Kidney tubule cell (primary cell): ENCODE measurements at regions not wholly inside any gene's neighbourhood (a gene's known extent, or its start where the extent isn't known, plus 50 kb on each side); places are given as distances from the start of the nearest gene placed in this dataset.

Experiments
- DNase-seq: peaks from one replicate; pipeline ENCODE4 v3.0.0-alpha.2; 2018; ENCODE audit warnings: low spot score

GRCh38 chr1:30329802-30330557 lies 393.4 kb downstream of the MATN1 start:
- DNase-seq: no peak

- no peak for DNase-seq
Observed at GRCh38 chr1:30329263-30329753, 394.1 kb downstream of the MATN1 start.

GRCh38 chr1:30328401-30329262 lies 394.8 kb downstream of the MATN1 start:
- no peak for DNase-seq

GRCh38 chr1:30328100-30328370 lies 395.4 kb downstream of the MATN1 start:
- no peak for DNase-seq

DNA sequence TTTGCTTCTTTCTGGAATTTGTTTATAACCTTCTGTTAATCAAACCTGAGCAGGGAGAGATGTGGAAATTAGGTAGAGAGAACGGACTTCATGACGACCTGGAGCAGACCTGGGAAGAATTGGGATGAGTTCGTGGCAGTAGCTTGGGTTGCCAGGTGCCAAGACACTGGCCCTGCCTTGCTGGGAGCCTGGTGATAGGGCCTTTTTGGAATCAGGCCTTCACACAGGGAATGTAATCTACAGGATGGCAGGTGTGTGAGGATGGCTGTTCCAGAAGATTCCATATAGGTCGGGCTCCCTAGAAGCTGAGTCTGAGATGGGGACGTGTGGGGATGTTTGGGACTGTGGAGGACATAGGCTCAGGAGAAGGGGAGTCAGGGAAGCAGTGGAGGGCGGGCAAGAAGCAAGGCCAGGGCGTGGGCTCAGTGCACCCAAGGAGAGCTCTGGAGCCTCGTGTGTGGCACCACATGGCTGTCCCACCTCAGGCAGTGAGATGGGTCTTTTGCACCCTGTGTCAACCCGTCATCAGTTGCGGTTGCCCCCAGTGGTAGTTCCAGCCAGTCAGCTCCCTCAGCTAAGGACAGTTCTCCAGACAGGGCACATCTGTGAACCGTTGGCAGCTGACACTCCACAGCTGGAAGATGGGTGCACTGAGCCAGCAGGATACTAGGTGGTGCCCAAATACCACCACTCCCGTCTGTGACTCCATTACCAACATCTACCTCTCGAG lies 395.9 kb downstream of the MATN1 start:
- DNase-seq: no peak

- DNase-seq: no peak
Observed at GRCh38 chr1:30325999-30326398, 397.4 kb downstream of the MATN1 start.

- no peak for DNase-seq
Observed at GRCh38 chr1:30325085-30325935, 398.1 kb downstream of the MATN1 start.

- no peak for DNase-seq
Observed at GRCh38 chr1:30324251-30325084, 398.9 kb downstream of the MATN1 start.

DNA sequence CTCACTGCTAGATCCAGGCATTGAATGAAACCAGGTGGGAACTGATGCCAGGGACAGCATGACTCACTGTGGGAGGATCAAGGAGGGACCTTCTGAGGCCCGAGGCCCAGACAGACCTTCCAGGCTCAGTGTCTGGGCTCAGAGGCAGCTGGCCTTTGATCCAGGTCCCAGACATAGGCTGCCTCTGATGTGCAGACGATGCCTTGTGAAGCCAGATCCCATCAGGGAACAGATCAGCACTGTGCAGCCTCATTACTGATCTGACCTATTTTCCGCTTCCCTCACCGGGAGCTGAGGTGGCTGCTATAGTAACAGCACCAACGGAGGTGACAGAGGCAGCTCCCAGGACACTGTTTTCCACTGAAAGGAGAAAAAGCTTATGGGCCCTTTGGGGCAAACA lies 399.5 kb downstream of the MATN1 start:
- no peak for DNase-seq

GRCh38 chr1:30323352-30323751 lies 400.0 kb downstream of the MATN1 start:
- DNase-seq: no peak

- DNase-seq: no peak
Observed at GRCh38 chr1:30322859-30323257, 400.5 kb downstream of the MATN1 start.

- no peak for DNase-seq
Observed at GRCh38 chr1:30321996-30322858, 401.2 kb downstream of the MATN1 start.

GRCh38 chr1:30321246-30321910 lies 402.0 kb downstream of the MATN1 start:
- no peak for DNase-seq

- DNase-seq: no peak
Observed at GRCh38 chr1:30320581-30320890, 402.8 kb downstream of the MATN1 start.

DNA sequence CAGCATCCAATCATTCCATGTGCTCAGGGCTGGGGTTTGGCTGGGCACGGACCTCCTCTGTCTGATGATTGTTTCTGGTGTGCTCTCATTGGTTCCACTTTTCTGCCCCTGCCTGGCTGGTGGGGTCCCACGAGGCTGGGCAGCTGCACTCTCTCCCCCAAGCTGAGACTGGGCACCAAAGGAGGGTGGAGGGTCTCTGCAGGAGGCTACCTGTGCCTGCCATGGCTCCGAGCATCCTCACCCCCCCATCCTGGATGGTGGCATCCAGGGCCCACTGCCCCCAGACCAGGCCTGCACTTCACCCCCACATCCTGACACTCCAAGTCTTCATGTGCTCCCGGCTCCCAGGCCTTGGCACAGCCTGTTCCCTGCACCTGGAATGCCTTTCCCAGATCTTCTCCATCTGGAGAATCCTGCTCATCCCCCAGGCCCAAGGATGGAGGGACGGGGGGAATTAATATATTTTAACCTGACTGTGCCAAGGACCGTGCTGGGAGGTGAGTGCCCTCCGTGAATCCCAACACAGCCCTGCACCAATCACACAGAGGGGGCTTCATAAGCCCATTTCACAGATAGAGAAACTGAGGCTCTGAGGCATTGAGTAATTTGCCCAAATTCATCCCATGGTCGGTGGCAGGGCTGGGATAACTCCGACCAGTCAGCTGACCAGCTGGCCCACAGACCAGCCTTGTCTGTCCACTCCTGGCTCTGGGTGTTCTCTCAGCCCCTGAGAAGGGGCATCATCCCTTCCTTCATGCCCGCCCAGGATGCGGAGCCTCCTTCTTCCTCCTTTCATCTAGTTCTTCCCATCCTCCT lies 403.4 kb downstream of the MATN1 start:
- DNase-seq: no peak

- no peak for DNase-seq
Observed at GRCh38 chr1:30318864-30319718, 404.3 kb downstream of the MATN1 start.

- DNase-seq: no peak
Observed at GRCh38 chr1:30318413-30318812, 405.0 kb downstream of the MATN1 start.

GRCh38 chr1:30317921-30318320 lies 405.5 kb downstream of the MATN1 start:
- no peak for DNase-seq
